ENCODE measurements at regions not wholly inside any gene's neighbourhood (a gene's known extent, or its start where the extent isn't known, plus 50 kb on each side); places are given as distances from the start of the nearest gene placed in this dataset.

DNA sequence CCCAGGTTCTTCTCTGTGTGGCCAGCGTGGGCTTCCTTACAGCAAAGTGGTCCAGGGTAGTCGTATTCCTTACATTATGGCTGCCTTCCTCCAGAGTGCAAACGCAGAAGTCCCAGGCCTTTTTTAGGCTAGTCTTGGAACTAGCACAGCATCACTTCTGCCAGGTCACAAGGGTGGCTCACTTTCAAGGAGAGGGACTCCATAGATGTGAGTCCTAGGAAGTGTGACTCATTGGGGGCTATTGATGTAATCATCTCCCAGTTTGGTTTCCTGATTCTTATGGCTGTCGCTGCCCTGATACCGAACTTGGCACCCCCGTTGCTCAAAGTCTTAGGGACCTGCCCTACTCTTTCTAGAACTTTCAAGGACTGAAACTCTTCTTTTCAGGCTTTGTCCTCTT, 140.0 kb downstream of the DCK start:
- TF ChIP-seq EZH2 (IDR thresholded peaks at IDR 0.05; ENCODE audit: borderline replicate concordance, low read depth, low read length, severe bottlenecking) (no peak), POLR2A (IDR thresholded peaks at IDR 0.05; ENCODE audit: low read depth, low read length) (no peak), POLR2AphosphoS5 (IDR thresholded peaks at IDR 0.05; ENCODE audit: insufficient read depth, low read depth, low read length) (no peak), MYC (IDR thresholded peaks at IDR 0.05; ENCODE audit: low read depth, low read length) (no peak), GATA2 (IDR thresholded peaks at IDR 0.05; ENCODE audit: insufficient read depth, insufficient read length, low read depth, low read length) (no peak)
- TF ChIP-seq, protein P1, sequence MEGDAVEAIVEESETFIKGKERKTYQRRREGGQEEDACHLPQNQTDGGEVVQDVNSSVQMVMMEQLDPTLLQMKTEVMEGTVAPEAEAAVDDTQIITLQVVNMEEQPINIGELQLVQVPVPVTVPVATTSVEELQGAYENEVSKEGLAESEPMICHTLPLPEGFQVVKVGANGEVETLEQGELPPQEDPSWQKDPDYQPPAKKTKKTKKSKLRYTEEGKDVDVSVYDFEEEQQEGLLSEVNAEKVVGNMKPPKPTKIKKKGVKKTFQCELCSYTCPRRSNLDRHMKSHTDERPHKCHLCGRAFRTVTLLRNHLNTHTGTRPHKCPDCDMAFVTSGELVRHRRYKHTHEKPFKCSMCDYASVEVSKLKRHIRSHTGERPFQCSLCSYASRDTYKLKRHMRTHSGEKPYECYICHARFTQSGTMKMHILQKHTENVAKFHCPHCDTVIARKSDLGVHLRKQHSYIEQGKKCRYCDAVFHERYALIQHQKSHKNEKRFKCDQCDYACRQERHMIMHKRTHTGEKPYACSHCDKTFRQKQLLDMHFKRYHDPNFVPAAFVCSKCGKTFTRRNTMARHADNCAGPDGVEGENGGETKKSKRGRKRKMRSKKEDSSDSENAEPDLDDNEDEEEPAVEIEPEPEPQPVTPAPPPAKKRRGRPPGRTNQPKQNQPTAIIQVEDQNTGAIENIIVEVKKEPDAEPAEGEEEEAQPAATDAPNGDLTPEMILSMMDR (IDR thresholded peaks at IDR 0.05; ENCODE audit: extremely low read depth in 1 of 2, insufficient read depth in 1 of 2, low read depth in 1 of 2, low read length in 2 of 2): no peak

All from endothelial cell of umbilical vein (primary cell).